ENCODE measurements at regions not wholly inside any gene's neighbourhood (a gene's known extent, or its start where the extent isn't known, plus 50 kb on each side); places are given as distances from the start of the nearest gene placed in this dataset.

GRCh38 chrX:39222346-39223113 is 421.3 kb downstream of the MID1IP1 start:
- no peak for TF ChIP-seq CTCF (IDR thresholded peaks at IDR 0.05)
- no peak for TF ChIP-seq POLR2A (IDR thresholded peaks at IDR 0.05)
